Astrocyte (in vitro differentiated cells and primary cell): ENCODE measurements at regions not wholly inside any gene's neighbourhood (a gene's known extent, or its start where the extent isn't known, plus 50 kb on each side); places are given as distances from the start of the nearest gene placed in this dataset.

ENCODE experiments used
- DNase-seq: peaks from one replicate; pipeline ENCODE4 v3.0.0-alpha.2; 2010; ENCODE audit warnings: low read depth
- FAIRE-seq: peaks from 2 replicates; lab custom pipeline; 2011; peaks lifted over from hg19 to GRCh38; lab: Jason Lieb, UNC
- H2AFZ ChIP-seq: 2 replicates; pipeline ENCODE4 v1.6.0; 2012; ENCODE audit warnings: low read depth, low read length, inconsistent platforms
- H3K27ac ChIP-seq: 2 replicates; pipeline ENCODE4 v1.5.1; 2011; ENCODE audit warnings: low read depth, low read length, inconsistent platforms
- H3K27me3 ChIP-seq: 2 replicates; pipeline ENCODE4 v1.6.0; 2011; ENCODE audit warnings: low read length, inconsistent platforms; ENCODE audit not compliant: insufficient read depth
- H3K36me3 ChIP-seq: 2 replicates; pipeline ENCODE4 v1.5.1; 2011; ENCODE audit warnings: low read length, inconsistent platforms; ENCODE audit not compliant: insufficient read depth
- H3K4me1 ChIP-seq: 2 replicates; pipeline ENCODE4 v1.5.1; 2011; ENCODE audit warnings: low read length, inconsistent platforms; ENCODE audit not compliant: insufficient read depth
- H3K4me2 ChIP-seq: 2 replicates; pipeline ENCODE4 v1.6.0; 2012; ENCODE audit warnings: low read length, inconsistent platforms
- H3K4me3 ChIP-seq: 2 replicates; pipeline ENCODE4 v1.5.1; 2011; ENCODE audit warnings: low read depth, mild to moderate bottlenecking, low read length, inconsistent platforms; ENCODE audit not compliant: insufficient read depth
- H3K79me2 ChIP-seq: 2 replicates; pipeline ENCODE4 v1.6.0; 2012; ENCODE audit warnings: mild to moderate bottlenecking, low read length, inconsistent platforms; ENCODE audit not compliant: insufficient read depth
- H3K9ac ChIP-seq: 2 replicates; pipeline ENCODE4 v1.6.0; 2012; ENCODE audit warnings: mild to moderate bottlenecking, low read length, inconsistent platforms
- H3K9me3 ChIP-seq: 2 replicates; pipeline ENCODE4 v1.5.1; 2012; ENCODE audit warnings: low read depth, mild to moderate bottlenecking, low read length, inconsistent platforms; ENCODE audit not compliant: insufficient read depth
- H4K20me1 ChIP-seq: 2 replicates; pipeline ENCODE4 v1.6.0; 2012; ENCODE audit warnings: low read length, inconsistent platforms; ENCODE audit not compliant: insufficient read depth
- H3K27ac Mint-ChIP-seq: one replicate; pipeline ENCODE4 v1.8.0; 2021; ENCODE audit warnings: mild to moderate bottlenecking, mixed read lengths; ENCODE audit not compliant: unreplicated experiment
- H3K27me3 Mint-ChIP-seq: one replicate; pipeline ENCODE4 v1.8.0; 2021; ENCODE audit warnings: low read depth, mixed read lengths; ENCODE audit not compliant: unreplicated experiment
- H3K36me3 Mint-ChIP-seq: one replicate; pipeline ENCODE4 v1.8.0; 2021; ENCODE audit warnings: low read depth, mixed read lengths; ENCODE audit not compliant: unreplicated experiment
- H3K4me1 Mint-ChIP-seq: one replicate; pipeline ENCODE4 v1.8.0; 2021; ENCODE audit warnings: low read depth, mixed read lengths; ENCODE audit not compliant: unreplicated experiment
- H3K4me3 Mint-ChIP-seq: one replicate; pipeline ENCODE4 v1.8.0; 2021; ENCODE audit warnings: mild to moderate bottlenecking, moderate library complexity, mixed read lengths; ENCODE audit not compliant: unreplicated experiment
- H3K9me3 Mint-ChIP-seq: one replicate; pipeline ENCODE4 v1.8.0; 2021; ENCODE audit warnings: mild to moderate bottlenecking, mixed read lengths; ENCODE audit not compliant: unreplicated experiment
- CTCF ChIP-seq: IDR thresholded peaks from 2 replicates; pipeline ENCODE4 v1.5.1; 2011; ENCODE audit warnings: low read depth, mild to moderate bottlenecking, inconsistent platforms, low read length, moderate library complexity; ENCODE audit not compliant: insufficient read depth
- EZH2 ChIP-seq: IDR thresholded peaks from 2 replicates; pipeline ENCODE4 v1.6.1; 2012; ENCODE audit warnings: mild to moderate bottlenecking, low read length, inconsistent platforms; ENCODE audit not compliant: insufficient read depth

DNA sequence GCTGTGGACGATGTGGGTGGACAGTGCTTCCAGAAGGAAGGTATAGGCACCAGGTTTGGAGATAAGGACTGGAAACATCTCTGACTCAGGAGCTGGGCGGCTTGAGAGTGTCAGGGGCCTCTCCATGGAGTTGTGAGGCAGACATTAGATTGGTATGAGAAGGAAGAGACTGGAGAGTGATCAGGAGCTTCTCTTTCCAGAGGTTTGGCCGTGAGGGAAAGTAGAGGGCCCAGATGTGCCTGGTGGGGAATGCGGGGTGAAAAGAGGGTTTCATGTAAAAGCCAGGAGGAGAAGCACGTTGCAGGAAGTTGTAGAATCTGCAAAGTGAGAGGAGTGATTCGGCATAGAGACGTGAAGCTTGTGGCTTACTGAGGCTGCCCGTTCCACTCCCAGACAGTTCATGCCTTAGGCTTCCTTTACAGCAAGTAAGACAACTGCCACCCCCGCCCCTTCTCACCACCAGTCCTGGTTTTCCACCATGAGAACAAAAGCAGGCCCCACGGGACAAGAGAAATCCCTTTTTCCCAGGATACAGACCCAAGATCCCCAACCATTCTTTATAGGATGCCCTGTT lies 166.3 kb upstream of the HDAC4 start:
- no peak overlapping the region for H3K4me3 ChIP-seq
- no peak for FAIRE-seq
- no peak for DNase-seq
- H3K27ac Mint-ChIP-seq = no peak overlapping the region
- H2AFZ ChIP-seq = no peak overlapping the region
- no peak overlapping the region for H3K27ac ChIP-seq
- H3K9me3 ChIP-seq = no peaks in the 10 kb centered on the region
- no peak overlapping the region for H3K4me2 ChIP-seq
- H3K36me3 ChIP-seq = no peaks in the 10 kb centered on the region
- no peak overlapping the region for H3K9ac ChIP-seq
- no peak overlapping the region for H3K4me3 Mint-ChIP-seq
- no peaks in the 10 kb centered on the region for H3K4me1 ChIP-seq
- H3K27me3 ChIP-seq = no peaks in the 10 kb centered on the region
- H3K36me3 Mint-ChIP-seq = no peaks in the 10 kb centered on the region
- H3K27me3 Mint-ChIP-seq = peaks cover 45% of the 10 kb centered on the region
- no peaks in the 10 kb centered on the region for H3K4me1 Mint-ChIP-seq
- H3K9me3 Mint-ChIP-seq = no peaks in the 10 kb centered on the region
- TF ChIP-seq EZH2 (no peak), CTCF (no peak)
- H3K79me2 ChIP-seq = no peaks in the 10 kb centered on the region
- no peaks in the 10 kb centered on the region for H4K20me1 ChIP-seq

DNA sequence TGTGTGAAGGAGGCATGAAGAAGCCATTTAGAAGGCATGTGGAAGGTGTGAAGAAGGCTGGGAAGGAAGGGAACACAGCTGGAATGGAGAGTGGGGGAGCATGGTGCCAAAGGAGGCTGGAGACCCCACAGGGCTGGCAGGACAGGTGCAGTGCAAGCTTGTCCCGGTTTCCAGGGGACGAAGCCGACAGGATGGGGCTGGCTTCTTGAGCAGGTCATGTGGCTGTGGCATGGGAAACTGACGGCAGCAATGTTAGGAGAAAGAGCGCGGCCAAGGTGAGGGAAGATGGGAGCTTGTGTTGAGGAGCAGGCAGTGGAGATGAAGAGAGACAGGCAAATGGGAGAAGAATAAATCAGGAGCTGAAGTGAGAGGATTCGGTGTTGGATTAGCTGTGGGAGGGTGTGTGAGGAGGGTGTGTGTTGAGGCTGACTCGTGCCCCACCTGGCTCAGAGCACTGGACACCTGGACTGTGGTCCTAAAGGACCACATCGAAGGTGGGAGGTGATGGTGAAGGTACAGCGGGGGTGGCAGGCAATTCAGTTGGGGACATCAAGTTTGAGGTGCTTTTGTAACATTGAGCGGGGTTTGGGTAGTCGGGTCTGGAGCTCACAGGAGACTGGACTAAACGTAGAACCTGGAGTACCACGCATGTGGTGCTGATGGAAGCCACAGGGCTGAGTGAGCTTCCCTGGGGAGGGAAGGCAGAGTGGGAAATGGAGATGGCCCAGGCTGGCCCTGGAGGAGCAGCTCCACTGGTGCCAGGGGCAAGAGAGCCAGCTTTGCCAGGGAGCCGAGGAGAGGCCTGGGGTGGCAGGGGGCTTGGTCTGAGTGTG lies 165.6 kb upstream of the HDAC4 start:
- DNase-seq (no peak), FAIRE-seq (no peak)
- no peaks in the 10 kb centered on the region for H3K79me2 ChIP-seq
- no peak overlapping the region for H3K4me2 ChIP-seq
- no peak overlapping the region for H2AFZ ChIP-seq
- no peaks in the 10 kb centered on the region for H3K27me3 ChIP-seq
- H3K4me1 Mint-ChIP-seq = no peaks in the 10 kb centered on the region
- no peak overlapping the region for H3K27ac Mint-ChIP-seq
- peaks cover 44% of the 10 kb centered on the region for H3K27me3 Mint-ChIP-seq
- no peaks in the 10 kb centered on the region for H3K36me3 ChIP-seq
- H4K20me1 ChIP-seq = no peaks in the 10 kb centered on the region
- H3K4me3 Mint-ChIP-seq = no peak overlapping the region
- TF ChIP-seq CTCF (no peak), EZH2 (no peak)
- H3K9me3 ChIP-seq = no peaks in the 10 kb centered on the region
- H3K4me3 ChIP-seq = no peak overlapping the region
- no peak overlapping the region for H3K27ac ChIP-seq
- no peaks in the 10 kb centered on the region for H3K4me1 ChIP-seq
- no peak overlapping the region for H3K9ac ChIP-seq
- no peaks in the 10 kb centered on the region for H3K36me3 Mint-ChIP-seq
- no peaks in the 10 kb centered on the region for H3K9me3 Mint-ChIP-seq

- no peaks in the 10 kb centered on the region for H3K4me1 ChIP-seq
- DNase-seq (no peak), FAIRE-seq (no peak)
- no peak overlapping the region for H3K9ac ChIP-seq
- Mint-ChIP-seq H3K36me3 (no peaks in the 10 kb centered on the region), H3K4me1 (no peaks in the 10 kb centered on the region), H3K9me3 (no peaks in the 10 kb centered on the region), H3K27me3 (peaks cover 32% of the 10 kb centered on the region), H3K4me3 (no peak overlapping the region), H3K27ac (no peak overlapping the region)
- H4K20me1 ChIP-seq = no peaks in the 10 kb centered on the region
- no peaks in the 10 kb centered on the region for H3K79me2 ChIP-seq
- no peaks in the 10 kb centered on the region for H3K36me3 ChIP-seq
- no peak overlapping the region for H3K4me3 ChIP-seq
- no peak for TF ChIP-seq EZH2
- no peak for TF ChIP-seq CTCF
- no peak overlapping the region for H2AFZ ChIP-seq
- no peaks in the 10 kb centered on the region for H3K27me3 ChIP-seq
- no peak overlapping the region for H3K4me2 ChIP-seq
- no peaks in the 10 kb centered on the region for H3K9me3 ChIP-seq
- H3K27ac ChIP-seq = no peak overlapping the region
Measured at GRCh38 chr2:239564587-239564986, 163.8 kb upstream of the HDAC4 start.
